ENCODE measurements at regions not wholly inside any gene's neighbourhood (a gene's known extent, or its start where the extent isn't known, plus 50 kb on each side); places are given as distances from the start of the nearest gene placed in this dataset.
A peak's percentile ranks its signal among the peaks of the same experiment; 100 is the strongest.

DNA sequence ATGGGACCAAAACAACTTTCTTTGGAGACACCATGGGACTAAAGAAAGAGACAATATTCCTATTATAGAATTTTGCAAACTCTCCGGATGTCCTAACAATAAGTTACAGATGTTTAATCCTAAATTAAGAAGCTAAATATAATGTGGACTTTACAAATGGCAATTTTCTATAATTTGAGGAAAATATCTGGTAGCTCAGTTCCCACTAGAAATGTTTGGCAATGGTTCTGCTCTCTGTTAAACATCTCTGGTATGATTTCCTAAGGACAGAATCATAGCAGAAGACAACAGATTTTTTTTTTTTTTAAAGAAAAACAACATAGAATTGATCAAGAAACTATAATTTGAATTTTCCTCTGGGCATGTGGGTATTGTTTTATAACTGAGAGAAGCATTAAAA lies 232.8 kb downstream of the ENC1 start:
- BruUV-seq (replicated peaks), result no TSS peak
- Histone ChIP-seq H2AFZ (ENCODE audit: low read length) (no peak overlapping the region), H4K20me1 (ENCODE audit: low read length) (no peaks in the 10 kb centered on the region), H3K4me2 (ENCODE audit: low read length) (peak overlapping the region; percentile 23; the same call in 1 of the 2 replicates), H3K27ac (ENCODE audit: low read length) (peak overlapping the region; percentile 58), H3K4me3 (ENCODE audit: low read length) (no peak overlapping the region), H3K9me2 (replicated peaks; ENCODE audit: low read length) (no peaks in the 10 kb centered on the region), H3K36me3 (ENCODE audit: low read depth, low read length) (no peaks in the 10 kb centered on the region), H3K27me3 (ENCODE audit: low read length) (no peaks in the 10 kb centered on the region), H3K9me3 (ENCODE audit: low read length) (no peaks in the 10 kb centered on the region), H3K79me2 (ENCODE audit: low read length) (no peaks in the 10 kb centered on the region), H3K4me1 (ENCODE audit: insufficient read depth, low read length) (peaks cover 18% of the 10 kb centered on the region), H3K9ac (ENCODE audit: low read length) (peak overlapping the region; percentile 26; the same call in 1 of the 2 replicates), H3F3A (ENCODE audit: low read length, unreplicated experiment) (no peaks in the 10 kb centered on the region)
- ATAC-seq (no peak), DNase-seq (no peak)
- POLR2A ChIA-PET (ENCODE audit: unreplicated experiment), result no interaction called here
- intact Hi-C loops (cut with micrococcal nuclease), result loop anchor here (1.0 to 5.0 kb wide), 3 partner anchors 135 to 234 kb away; no protein-coding TSS in a partner anchor
- CTCF ChIA-PET, result interaction anchor here (0.6 kb wide), 1 partner anchor 236 kb away, joined by 5 read pairs; no protein-coding TSS in a partner anchor
- TF ChIP-seq, protein P1, sequence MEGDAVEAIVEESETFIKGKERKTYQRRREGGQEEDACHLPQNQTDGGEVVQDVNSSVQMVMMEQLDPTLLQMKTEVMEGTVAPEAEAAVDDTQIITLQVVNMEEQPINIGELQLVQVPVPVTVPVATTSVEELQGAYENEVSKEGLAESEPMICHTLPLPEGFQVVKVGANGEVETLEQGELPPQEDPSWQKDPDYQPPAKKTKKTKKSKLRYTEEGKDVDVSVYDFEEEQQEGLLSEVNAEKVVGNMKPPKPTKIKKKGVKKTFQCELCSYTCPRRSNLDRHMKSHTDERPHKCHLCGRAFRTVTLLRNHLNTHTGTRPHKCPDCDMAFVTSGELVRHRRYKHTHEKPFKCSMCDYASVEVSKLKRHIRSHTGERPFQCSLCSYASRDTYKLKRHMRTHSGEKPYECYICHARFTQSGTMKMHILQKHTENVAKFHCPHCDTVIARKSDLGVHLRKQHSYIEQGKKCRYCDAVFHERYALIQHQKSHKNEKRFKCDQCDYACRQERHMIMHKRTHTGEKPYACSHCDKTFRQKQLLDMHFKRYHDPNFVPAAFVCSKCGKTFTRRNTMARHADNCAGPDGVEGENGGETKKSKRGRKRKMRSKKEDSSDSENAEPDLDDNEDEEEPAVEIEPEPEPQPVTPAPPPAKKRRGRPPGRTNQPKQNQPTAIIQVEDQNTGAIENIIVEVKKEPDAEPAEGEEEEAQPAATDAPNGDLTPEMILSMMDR (conservative IDR thresholded peaks at IDR 0.05; ENCODE audit: low read depth, low read length), result no peak
- TF ChIP-seq EZH2 (IDR thresholded peaks at IDR 0.05; ENCODE audit: low read length, unreplicated experiment) (no peak), EZH2phosphoT487 (IDR thresholded peaks at IDR 0.05; ENCODE audit: borderline replicate concordance, low read length) (no peak)

DNA sequence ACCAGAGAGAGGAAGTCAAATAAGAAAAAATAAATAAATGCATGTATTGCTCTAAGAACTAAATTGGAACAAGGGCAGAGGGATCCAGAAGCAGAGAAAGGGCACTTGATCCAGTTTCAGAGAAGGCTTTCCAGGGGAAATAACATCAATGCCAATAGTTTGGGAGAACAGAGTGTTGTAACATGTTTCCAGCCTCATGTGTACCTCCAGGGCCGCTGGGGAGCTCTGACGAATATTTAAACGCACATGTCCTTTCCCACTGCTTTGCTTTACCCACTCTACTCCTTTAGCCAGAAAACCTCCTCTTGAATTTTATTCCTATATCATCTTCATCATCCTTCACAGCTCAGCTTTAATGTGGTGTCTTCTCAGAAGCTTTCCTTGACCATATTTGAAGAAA lies 233.7 kb downstream of the ENC1 start:
- BruUV-seq (replicated peaks), result no TSS peak

DNA sequence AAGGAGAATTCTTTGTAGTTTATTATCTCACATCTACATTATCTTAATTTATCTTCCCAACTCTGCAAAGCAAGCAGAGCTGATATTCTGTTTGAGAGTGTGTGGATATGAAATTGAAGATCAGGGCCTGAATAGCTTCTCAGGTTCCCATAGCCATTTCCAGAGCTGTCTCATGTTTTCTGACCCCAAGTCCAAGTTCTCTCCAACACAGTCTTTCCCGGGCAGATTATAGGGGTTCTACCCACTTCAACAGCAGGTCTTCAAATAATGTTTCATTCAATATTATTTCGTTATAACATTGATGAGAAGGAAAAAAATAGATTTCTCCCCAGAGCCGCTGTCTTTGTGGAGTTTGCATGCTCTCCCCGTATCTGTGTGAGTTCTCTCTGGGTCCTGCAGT lies 234.9 kb downstream of the ENC1 start:
- Histone ChIP-seq H3K36me3 (ENCODE audit: low read depth, low read length) (no peaks in the 10 kb centered on the region), H3K4me2 (ENCODE audit: low read length) (no peak overlapping the region), H3F3A (ENCODE audit: low read length, unreplicated experiment) (no peaks in the 10 kb centered on the region), H3K4me1 (ENCODE audit: insufficient read depth, low read length) (peaks cover 18% of the 10 kb centered on the region), H3K27ac (ENCODE audit: low read length) (no peak overlapping the region), H3K9ac (ENCODE audit: low read length) (no peak overlapping the region), H3K9me2 (replicated peaks; ENCODE audit: low read length) (no peaks in the 10 kb centered on the region), H4K20me1 (ENCODE audit: low read length) (no peaks in the 10 kb centered on the region), H3K79me2 (ENCODE audit: low read length) (no peaks in the 10 kb centered on the region), H3K27me3 (ENCODE audit: low read length) (no peaks in the 10 kb centered on the region), H2AFZ (ENCODE audit: low read length) (no peak overlapping the region), H3K4me3 (ENCODE audit: low read length) (no peak overlapping the region), H3K9me3 (ENCODE audit: low read length) (no peaks in the 10 kb centered on the region)
- intact Hi-C loops (cut with micrococcal nuclease), result loop anchor here (5.0 kb wide), 1 partner anchor 137 kb away; no protein-coding TSS in a partner anchor
- POLR2A ChIA-PET (ENCODE audit: unreplicated experiment), result no interaction called here
- TF ChIP-seq EZH2phosphoT487 (IDR thresholded peaks at IDR 0.05; ENCODE audit: borderline replicate concordance, low read length), result no peak
- TF ChIP-seq, protein P1 (conservative IDR thresholded peaks at IDR 0.05; ENCODE audit: low read depth, low read length), result no peak
- TF ChIP-seq EZH2 (IDR thresholded peaks at IDR 0.05; ENCODE audit: low read length, unreplicated experiment), result no peak
- ATAC-seq (no peak), DNase-seq (no peak)
- CTCF ChIA-PET, result no interaction called here
- BruUV-seq (replicated peaks), result no TSS peak

More for the DNA sequence above, 233.7 kb downstream of the ENC1 start:
- no peak for ATAC-seq
- H3K9me2 ChIP-seq (replicated peaks; ENCODE audit: low read length), result no peaks in the 10 kb centered on the region
- H3K79me2 ChIP-seq (ENCODE audit: low read length), result no peaks in the 10 kb centered on the region
- H3K27ac ChIP-seq (ENCODE audit: low read length), result no peak overlapping the region
- H3K4me2 ChIP-seq (ENCODE audit: low read length), result no peak overlapping the region
- H3K9me3 ChIP-seq (ENCODE audit: low read length), result no peaks in the 10 kb centered on the region
- no peak overlapping the region for H3K4me3 ChIP-seq (ENCODE audit: low read length)
- no peak for TF ChIP-seq EZH2 (IDR thresholded peaks at IDR 0.05; ENCODE audit: low read length, unreplicated experiment)
- TF ChIP-seq EZH2phosphoT487 (IDR thresholded peaks at IDR 0.05; ENCODE audit: borderline replicate concordance, low read length), result no peak
- TF ChIP-seq, protein P1 (conservative IDR thresholded peaks at IDR 0.05; ENCODE audit: low read depth, low read length), result no peak
- no peaks in the 10 kb centered on the region for H3K27me3 ChIP-seq (ENCODE audit: low read length)
- POLR2A ChIA-PET (ENCODE audit: unreplicated experiment), result no interaction called here
- no peak overlapping the region for H3K9ac ChIP-seq (ENCODE audit: low read length)
- peaks cover 18% of the 10 kb centered on the region for H3K4me1 ChIP-seq (ENCODE audit: insufficient read depth, low read length)
- intact Hi-C loops (cut with micrococcal nuclease), result loop anchor here (5.0 kb wide), 1 partner anchor 135 kb away; no protein-coding TSS in a partner anchor
- H2AFZ ChIP-seq (ENCODE audit: low read length), result no peak overlapping the region
- H3F3A ChIP-seq (ENCODE audit: low read length, unreplicated experiment), result no peaks in the 10 kb centered on the region
- H4K20me1 ChIP-seq (ENCODE audit: low read length), result no peaks in the 10 kb centered on the region
- no peaks in the 10 kb centered on the region for H3K36me3 ChIP-seq (ENCODE audit: low read depth, low read length)
- CTCF ChIA-PET, result no interaction called here
- DNase-seq, result no peak
